CD4-positive, alpha-beta memory T cell (primary cell): ENCODE measurements at regions not wholly inside any gene's neighbourhood (a gene's known extent, or its start where the extent isn't known, plus 50 kb on each side); places are given as distances from the start of the nearest gene placed in this dataset.

Experiments
- CTCF ChIA-PET: fragments of 350-600 bp; sonication (Branson Sonifier 250); formaldehyde crosslinking; loops from one replicate; lab custom pipeline; 2021; ENCODE audit warnings: inconsistent platforms; ENCODE audit not compliant: partially characterized antibody; lab: Charles Lee
- POLR2A ChIA-PET: fragments of 350-600 bp; sonication (Branson Sonifier 250); formaldehyde crosslinking; loops from one replicate; lab custom pipeline; 2021; ENCODE audit not compliant: partially characterized antibody; lab: Charles Lee
- DNase-seq, 5 donors: peaks; one replicate each; pipeline versions ENCODE4 v3.0.0 to v3.0.0-alpha.2; 2020 to 2022; ENCODE audit warnings: mixed read lengths in 1 of 5
- H3K27ac ChIP-seq: one replicate; pipeline ENCODE4 v1.7.0; 2013; ENCODE audit warnings: low read depth, low read length
- H3K27me3 ChIP-seq: 2 replicates; pipeline ENCODE4 v1.7.0; 2013; ENCODE audit warnings: mild to moderate bottlenecking, low read length, moderate library complexity; ENCODE audit not compliant: insufficient read depth
- H3K36me3 ChIP-seq: 2 replicates; pipeline ENCODE4 v1.7.0; 2013; ENCODE audit warnings: mild to moderate bottlenecking, low read length, moderate library complexity; ENCODE audit not compliant: insufficient read depth
- H3K4me1 ChIP-seq: 2 replicates; pipeline ENCODE4 v1.7.0; 2013; ENCODE audit warnings: mild to moderate bottlenecking, low read length, moderate library complexity; ENCODE audit not compliant: insufficient read depth
- H3K4me3 ChIP-seq, 2 donors: one replicate each; pipeline ENCODE4 v1.7.0; 2013; ENCODE audit warnings: low read length in 2 of 2, mild to moderate bottlenecking in 1 of 2
- H3K9me3 ChIP-seq, 2 donors: one replicate each; pipeline ENCODE4 v1.7.0; 2013; ENCODE audit warnings: low read length in 2 of 2, control low read depth in 1 of 2; ENCODE audit not compliant: control insufficient read depth in 1 of 2
- H3K27ac Mint-ChIP-seq, 7 donors: one replicate each; pipeline ENCODE4 v1.8.0; 2020 to 2021; ENCODE audit warnings: mixed read lengths in 7 of 7, mild to moderate bottlenecking in 6 of 7, inconsistent platforms in 3 of 7, moderate library complexity in 3 of 7
- H3K27me3 Mint-ChIP-seq, 2 donors: one replicate each; pipeline ENCODE4 v1.8.0; 2020 to 2021; ENCODE audit warnings: mixed read lengths in 2 of 2
- H3K36me3 Mint-ChIP-seq, 2 donors: one replicate each; pipeline ENCODE4 v1.8.0; 2020 to 2021; ENCODE audit warnings: mixed read lengths in 2 of 2, inconsistent platforms in 1 of 2, mild to moderate bottlenecking in 1 of 2
- H3K4me1 Mint-ChIP-seq, 4 donors: one replicate each; pipeline ENCODE4 v1.8.0; 2020 to 2021; ENCODE audit warnings: mixed read lengths in 4 of 4, mild to moderate bottlenecking in 1 of 4
- H3K4me3 Mint-ChIP-seq, 8 donors: one replicate each; pipeline ENCODE4 v1.8.0; 2020 to 2021; ENCODE audit warnings: mixed read lengths in 8 of 8, mild to moderate bottlenecking in 7 of 8, moderate library complexity in 6 of 8, inconsistent platforms in 3 of 8
- H3K9me3 Mint-ChIP-seq, 8 donors: one replicate each; pipeline ENCODE4 v1.8.0; 2020 to 2021; ENCODE audit warnings: mixed read lengths in 8 of 8, mild to moderate bottlenecking in 5 of 8, inconsistent platforms in 3 of 8, moderate library complexity in 1 of 8
- intact Hi-C: fragments of 100-400 bp; cut with micrococcal nuclease; formaldehyde crosslinking; loops from one replicate; pipeline ENCODE4 v1.15.1; 2023

DNA sequence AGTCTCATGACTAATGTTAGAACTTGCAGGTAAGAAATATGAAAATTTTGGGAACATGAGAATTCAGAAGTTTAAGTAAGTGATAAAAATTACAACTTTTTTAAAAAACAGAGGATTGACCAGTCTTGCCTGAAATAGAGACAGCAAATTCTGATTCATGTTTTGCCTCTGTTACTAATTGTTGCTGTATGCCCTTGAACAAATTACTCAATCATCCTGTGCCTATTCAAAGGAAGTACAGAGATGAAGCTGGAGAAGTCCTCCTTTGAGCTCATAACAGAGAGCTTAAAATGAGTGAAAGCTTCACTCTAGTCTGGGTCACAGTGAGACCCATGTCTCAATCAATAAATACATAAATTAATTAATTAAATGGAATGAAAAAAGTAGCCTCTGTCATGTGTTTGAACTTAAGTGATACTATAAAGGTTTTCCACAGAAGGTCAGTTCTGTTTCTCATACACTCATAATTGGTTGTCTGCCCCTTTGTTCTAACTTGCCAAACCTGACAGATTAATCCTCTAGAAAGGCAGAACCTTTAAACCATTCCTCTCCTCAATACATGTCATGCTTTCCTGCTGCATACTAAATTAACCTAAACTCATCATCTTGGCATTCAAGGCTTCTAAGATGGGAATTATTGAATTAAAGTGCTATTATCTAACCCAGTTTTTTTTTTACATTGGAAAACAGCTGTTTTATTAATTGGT, 374.6 kb upstream of the LRATD1 start:
- Histone ChIP-seq H3K4me3 (no peak overlapping the region), H3K27ac (no peak overlapping the region), H3K4me1 (no peaks in the 10 kb centered on the region), H3K9me3 (no peaks in the 10 kb centered on the region), H3K27me3 (no peaks in the 10 kb centered on the region), H3K36me3 (no peaks in the 10 kb centered on the region)
- POLR2A ChIA-PET, result no interaction called here
- Mint-ChIP-seq H3K27me3 (no peaks in the 10 kb centered on the region), H3K4me3 (no peak overlapping the region), H3K27ac (no peak overlapping the region), H3K4me1 (no peaks in the 10 kb centered on the region), H3K36me3 (no peaks in the 10 kb centered on the region), H3K9me3 (peaks cover under 1 to 5% (median 2%) of the 10 kb centered on the region in 8 donors)
- intact Hi-C loops, result no loop called here
- no peak for DNase-seq
- CTCF ChIA-PET, result no interaction called here

DNA sequence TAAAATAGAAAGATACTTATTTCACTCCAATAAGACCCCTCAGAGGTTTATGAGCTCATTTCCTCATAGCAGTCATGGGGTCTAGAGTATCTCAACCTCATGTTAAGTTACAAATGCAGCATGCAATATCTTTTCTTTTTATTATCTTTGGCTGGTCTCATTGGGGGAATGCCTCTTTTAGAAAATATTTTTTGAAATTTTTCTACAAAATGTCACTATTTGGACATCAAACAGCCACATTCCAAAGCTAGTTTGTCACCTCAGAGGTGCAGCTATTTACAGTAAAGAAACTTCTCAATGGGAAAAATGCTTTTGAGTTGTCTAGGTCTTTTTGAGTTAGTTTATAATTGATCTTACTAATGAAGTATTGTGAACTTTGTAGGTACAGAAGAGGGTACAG, 370.7 kb upstream of the LRATD1 start:
- no peak for DNase-seq

DNA sequence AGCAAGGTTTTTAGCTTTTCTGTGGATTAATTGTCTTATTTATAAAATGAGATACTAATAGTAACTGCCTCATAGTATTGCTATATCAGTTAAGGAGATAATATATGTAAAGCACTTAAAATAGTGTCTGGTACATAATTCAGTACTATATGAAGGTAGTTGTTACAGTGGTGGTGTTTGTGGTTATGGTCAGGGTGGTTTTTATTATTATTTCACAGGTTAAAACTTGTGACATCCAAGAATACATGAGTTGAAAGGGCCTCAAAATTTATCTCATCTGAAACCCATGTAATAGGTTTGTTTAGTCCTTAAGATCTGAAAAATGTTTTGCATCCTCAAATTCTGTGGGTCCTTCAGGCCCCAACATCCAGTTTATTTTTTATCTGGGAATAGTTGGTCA, 369.5 kb upstream of the LRATD1 start:
- H3K36me3 Mint-ChIP-seq, result no peaks in the 10 kb centered on the region
- Histone ChIP-seq H3K27me3 (no peaks in the 10 kb centered on the region), H3K9me3 (no peaks in the 10 kb centered on the region), H3K36me3 (no peaks in the 10 kb centered on the region), H3K4me3 (no peak overlapping the region), H3K27ac (no peak overlapping the region), H3K4me1 (no peaks in the 10 kb centered on the region)
- peaks cover 1 to 13% (median 6%) of the 10 kb centered on the region in 8 donors for H3K9me3 Mint-ChIP-seq
- CTCF ChIA-PET, result no interaction called here
- DNase-seq, result no peak
- intact Hi-C loops, result no loop called here
- no peak overlapping the region for H3K27ac Mint-ChIP-seq
- no peaks in the 10 kb centered on the region for H3K4me1 Mint-ChIP-seq
- no peaks in the 10 kb centered on the region for H3K27me3 Mint-ChIP-seq
- POLR2A ChIA-PET, result no interaction called here
- no peak overlapping the region for H3K4me3 Mint-ChIP-seq

More for the DNA sequence above, 370.7 kb upstream of the LRATD1 start:
- Mint-ChIP-seq H3K27me3 (no peaks in the 10 kb centered on the region), H3K9me3 (peaks cover 1 to 10% (median 5%) of the 10 kb centered on the region in 8 donors), H3K27ac (no peak overlapping the region), H3K36me3 (no peaks in the 10 kb centered on the region), H3K4me3 (no peak overlapping the region), H3K4me1 (no peaks in the 10 kb centered on the region)
- Histone ChIP-seq H3K4me1 (no peaks in the 10 kb centered on the region), H3K27ac (no peak overlapping the region), H3K4me3 (no peak overlapping the region), H3K36me3 (no peaks in the 10 kb centered on the region), H3K27me3 (no peaks in the 10 kb centered on the region), H3K9me3 (no peaks in the 10 kb centered on the region)
- CTCF ChIA-PET, result no interaction called here
- intact Hi-C loops, result no loop called here
- POLR2A ChIA-PET, result no interaction called here

- ChIA-PET CTCF (no interaction called here), POLR2A (no interaction called here)
- Histone ChIP-seq H3K9me3 (no peaks in the 10 kb centered on the region), H3K27me3 (no peaks in the 10 kb centered on the region), H3K4me3 (no peak overlapping the region), H3K4me1 (no peaks in the 10 kb centered on the region), H3K36me3 (no peaks in the 10 kb centered on the region), H3K27ac (no peak overlapping the region)
- Mint-ChIP-seq H3K4me3 (no peak overlapping the region), H3K4me1 (no peaks in the 10 kb centered on the region), H3K9me3 (peaks cover 0 to 30% (median 9%) of the 10 kb centered on the region in 8 donors), H3K27ac (no peak overlapping the region), H3K27me3 (no peaks in the 10 kb centered on the region), H3K36me3 (no peaks in the 10 kb centered on the region)
- DNase-seq, result no peak
- intact Hi-C loops, result no loop called here
Measured at GRCh38 chr2:14270036-14270582, 362.4 kb upstream of the LRATD1 start.

GRCh38 chr2:14272396-14273075, 360.0 kb upstream of the LRATD1 start:
- CTCF ChIA-PET, result no interaction called here
- H3K27ac ChIP-seq, result no peak overlapping the region
- H3K27me3 ChIP-seq, result no peaks in the 10 kb centered on the region
- no peak overlapping the region for H3K4me3 ChIP-seq
- no peaks in the 10 kb centered on the region for H3K36me3 Mint-ChIP-seq
- POLR2A ChIA-PET, result no interaction called here
- no peak overlapping the region for H3K4me3 Mint-ChIP-seq
- H3K36me3 ChIP-seq, result no peaks in the 10 kb centered on the region
- DNase-seq, result no peak
- no peak overlapping the region for H3K27ac Mint-ChIP-seq
- H3K27me3 Mint-ChIP-seq, result no peaks in the 10 kb centered on the region
- peaks cover 0 to 29% (median 6%) of the 10 kb centered on the region in 8 donors for H3K9me3 Mint-ChIP-seq
- intact Hi-C loops, result no loop called here
- no peaks in the 10 kb centered on the region for H3K9me3 ChIP-seq
- no peaks in the 10 kb centered on the region for H3K4me1 Mint-ChIP-seq
- H3K4me1 ChIP-seq, result no peaks in the 10 kb centered on the region

GRCh38 chr2:14273650-14274049, 358.9 kb upstream of the LRATD1 start:
- intact Hi-C loops, result no loop called here
- CTCF ChIA-PET, result no interaction called here
- DNase-seq, result no peak
- Mint-ChIP-seq H3K27ac (no peak overlapping the region), H3K36me3 (no peaks in the 10 kb centered on the region), H3K9me3 (peaks cover 0 to 25% (median 8%) of the 10 kb centered on the region in 8 donors), H3K4me3 (no peak overlapping the region), H3K4me1 (no peaks in the 10 kb centered on the region), H3K27me3 (no peaks in the 10 kb centered on the region)
- no peak overlapping the region for H3K27ac ChIP-seq
- H3K4me1 ChIP-seq, result no peaks in the 10 kb centered on the region
- H3K4me3 ChIP-seq, result no peak overlapping the region
- POLR2A ChIA-PET, result no interaction called here
- no peaks in the 10 kb centered on the region for H3K9me3 ChIP-seq
- no peaks in the 10 kb centered on the region for H3K27me3 ChIP-seq
- no peaks in the 10 kb centered on the region for H3K36me3 ChIP-seq

GRCh38 chr2:14284244-14284643, 348.3 kb upstream of the LRATD1 start:
- Mint-ChIP-seq H3K9me3 (peaks cover 0 to 13% (median 4%) of the 10 kb centered on the region in 8 donors), H3K4me3 (no peak overlapping the region), H3K4me1 (no peaks in the 10 kb centered on the region), H3K36me3 (no peaks in the 10 kb centered on the region), H3K27ac (no peak overlapping the region), H3K27me3 (no peaks in the 10 kb centered on the region)
- H3K36me3 ChIP-seq, result no peaks in the 10 kb centered on the region
- ChIA-PET POLR2A (no interaction called here), CTCF (no interaction called here)
- no peaks in the 10 kb centered on the region for H3K27me3 ChIP-seq
- no peak overlapping the region for H3K27ac ChIP-seq
- no peaks in the 10 kb centered on the region for H3K9me3 ChIP-seq
- no peak for DNase-seq
- H3K4me3 ChIP-seq, result no peak overlapping the region
- H3K4me1 ChIP-seq, result no peaks in the 10 kb centered on the region
- intact Hi-C loops, result no loop called here
